ENCODE measurements at regions not wholly inside any gene's neighbourhood (a gene's known extent, or its start where the extent isn't known, plus 50 kb on each side); places are given as distances from the start of the nearest gene placed in this dataset.
"Not testable (repeated sequence)": the region's sequence is repeated elsewhere in the genome, so short reads cannot be mapped to it uniquely, and the experiment has no call there.

DNA sequence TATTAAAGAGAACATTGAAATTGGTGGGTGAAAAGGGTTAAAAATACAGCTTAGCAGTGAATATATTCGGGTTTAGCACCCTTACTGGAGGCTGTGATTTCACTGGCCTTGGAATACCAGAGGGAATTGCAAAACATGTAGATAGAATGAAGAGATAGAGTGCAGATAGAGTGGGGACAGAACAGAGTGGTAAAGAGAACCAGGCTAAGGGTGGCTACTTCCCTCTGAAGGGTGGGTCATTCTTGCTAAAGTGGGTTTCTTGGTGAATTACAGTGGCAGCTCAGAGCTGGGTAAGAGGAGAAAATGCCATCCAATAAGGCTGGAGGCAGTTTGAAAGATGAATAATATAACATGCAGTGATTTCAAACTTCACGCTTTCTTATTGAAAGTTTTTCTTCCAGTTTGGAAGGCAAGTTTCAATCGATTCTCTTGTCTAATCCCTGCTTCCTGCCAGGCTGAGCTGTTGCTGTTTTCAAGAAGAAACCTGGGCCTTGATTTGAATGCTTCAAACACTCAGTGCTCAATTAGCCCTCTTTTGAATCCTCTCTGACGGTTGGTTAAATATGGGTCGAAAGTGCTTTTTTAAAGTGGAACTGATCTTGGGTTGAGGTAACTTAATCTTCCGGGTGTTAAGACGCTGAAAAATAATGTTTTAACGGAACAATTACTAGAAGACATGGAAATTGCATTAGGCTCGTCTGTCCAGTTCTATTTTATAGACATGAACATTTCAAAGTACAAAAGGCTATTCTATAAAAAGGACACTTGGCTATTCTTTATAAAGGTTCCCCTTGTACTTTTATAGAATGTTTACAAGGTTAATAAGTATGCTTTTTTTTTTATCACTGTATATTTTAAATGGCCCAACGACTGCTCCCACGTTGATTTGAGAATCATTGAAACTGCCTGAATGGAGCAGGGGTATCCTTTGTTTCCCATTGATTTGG is 203.3 kb downstream of the BCAS1 start:
- intact Hi-C loops (cut with DNase I; ENCODE audit: low total_unique reads), result loop anchor here (1.0 to 5.0 kb wide), 3 partner anchors 40 to 287 kb away; no protein-coding TSS in a partner anchor
- Histone ChIP-seq H3K27me3 (no peaks in the 10 kb centered on the region), H3K9me3 (no peaks in the 10 kb centered on the region), H3K36me3 (no peaks in the 10 kb centered on the region), H3K4me1 (peaks cover 5 to 19% of the 10 kb centered on the region in 2 donors), H3K4me3 (no peak overlapping the region), H3K27ac (peak overlapping the region; percentile 3 to 39 (median 22))
- in situ Hi-C loops (cut with MboI; ENCODE audit: low sequenced_read_pairs in 4 of 4), result no loop called here
- DNase-seq, result no peak
- no peak for TF ChIP-seq POLR2A (IDR thresholded peaks at IDR 0.05)
- TF ChIP-seq, protein P1, sequence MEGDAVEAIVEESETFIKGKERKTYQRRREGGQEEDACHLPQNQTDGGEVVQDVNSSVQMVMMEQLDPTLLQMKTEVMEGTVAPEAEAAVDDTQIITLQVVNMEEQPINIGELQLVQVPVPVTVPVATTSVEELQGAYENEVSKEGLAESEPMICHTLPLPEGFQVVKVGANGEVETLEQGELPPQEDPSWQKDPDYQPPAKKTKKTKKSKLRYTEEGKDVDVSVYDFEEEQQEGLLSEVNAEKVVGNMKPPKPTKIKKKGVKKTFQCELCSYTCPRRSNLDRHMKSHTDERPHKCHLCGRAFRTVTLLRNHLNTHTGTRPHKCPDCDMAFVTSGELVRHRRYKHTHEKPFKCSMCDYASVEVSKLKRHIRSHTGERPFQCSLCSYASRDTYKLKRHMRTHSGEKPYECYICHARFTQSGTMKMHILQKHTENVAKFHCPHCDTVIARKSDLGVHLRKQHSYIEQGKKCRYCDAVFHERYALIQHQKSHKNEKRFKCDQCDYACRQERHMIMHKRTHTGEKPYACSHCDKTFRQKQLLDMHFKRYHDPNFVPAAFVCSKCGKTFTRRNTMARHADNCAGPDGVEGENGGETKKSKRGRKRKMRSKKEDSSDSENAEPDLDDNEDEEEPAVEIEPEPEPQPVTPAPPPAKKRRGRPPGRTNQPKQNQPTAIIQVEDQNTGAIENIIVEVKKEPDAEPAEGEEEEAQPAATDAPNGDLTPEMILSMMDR (IDR thresholded peaks at IDR 0.05 in 4 of 5, conservative IDR thresholded peaks at IDR 0.05 in 1 of 5), result no peak
- no peak for ATAC-seq

DNA sequence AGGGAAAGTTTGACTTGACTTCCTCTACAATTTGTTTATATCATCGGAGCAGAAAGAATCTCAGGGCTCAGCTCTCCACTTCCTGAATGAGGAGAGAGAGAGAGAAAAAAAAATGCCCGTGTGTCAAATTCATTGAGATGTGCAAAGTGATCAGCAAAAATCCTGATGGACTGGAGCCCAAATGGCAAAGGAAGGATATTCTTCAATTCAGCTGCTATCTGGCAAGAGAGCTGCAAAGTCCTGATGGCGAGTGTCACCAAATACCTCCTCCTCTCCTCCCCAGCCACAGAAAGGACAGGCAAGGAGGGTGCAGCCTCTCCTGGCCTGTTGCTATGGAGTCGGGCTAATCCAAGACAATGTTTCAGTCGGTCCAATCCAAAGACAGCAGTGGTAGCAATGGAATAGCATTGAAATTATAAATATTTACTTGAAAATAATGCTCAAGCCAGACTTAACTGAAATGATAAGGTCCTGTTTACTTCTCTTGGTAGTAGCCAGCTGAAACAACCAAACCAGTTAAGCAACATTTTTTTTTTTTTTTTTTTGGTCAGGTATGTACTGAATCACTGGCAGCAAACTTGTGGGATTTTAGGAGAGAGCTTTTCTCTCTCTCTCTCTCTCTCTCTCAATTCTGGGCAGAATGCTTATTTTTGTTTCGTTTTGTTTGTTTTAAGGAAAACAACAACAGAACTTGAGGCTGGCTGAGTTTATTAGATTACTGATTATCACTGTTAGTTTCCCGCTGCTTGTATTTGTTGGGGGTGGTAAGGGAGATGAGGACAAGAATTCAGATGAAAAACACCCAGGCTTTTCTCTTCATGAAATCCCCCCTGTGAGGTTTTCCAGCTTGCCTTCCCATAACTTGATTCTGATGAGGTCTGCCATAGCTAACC is 204.2 kb downstream of the BCAS1 start:
- peak overlapping the region; percentile 17 to 48 (median 34) for H3K27ac ChIP-seq
- peak; percentile 45 to 60 for ATAC-seq
- H3K9me3 ChIP-seq, result no peaks in the 10 kb centered on the region
- H3K36me3 ChIP-seq, result no peaks in the 10 kb centered on the region
- peak overlapping the region in 1 of 4 donors; percentile 7 for H3K4me3 ChIP-seq
- H3K4me1 ChIP-seq, result peaks cover 5 to 16% of the 10 kb centered on the region in 2 donors
- intact Hi-C loops (cut with DNase I; ENCODE audit: low total_unique reads) (loop anchor here (1.0 to 5.0 kb wide), 3 partner anchors 39 to 286 kb away; no protein-coding TSS in a partner anchor), in situ Hi-C loops (cut with MboI; ENCODE audit: low sequenced_read_pairs in 4 of 4) (no loop called here)
- DNase-seq, result peak in 1 of 2 donors; percentile 17
- H3K27me3 ChIP-seq, result no peaks in the 10 kb centered on the region
- TF ChIP-seq, protein P1 (IDR thresholded peaks at IDR 0.05 in 4 of 5, conservative IDR thresholded peaks at IDR 0.05 in 1 of 5), result no peak

DNA sequence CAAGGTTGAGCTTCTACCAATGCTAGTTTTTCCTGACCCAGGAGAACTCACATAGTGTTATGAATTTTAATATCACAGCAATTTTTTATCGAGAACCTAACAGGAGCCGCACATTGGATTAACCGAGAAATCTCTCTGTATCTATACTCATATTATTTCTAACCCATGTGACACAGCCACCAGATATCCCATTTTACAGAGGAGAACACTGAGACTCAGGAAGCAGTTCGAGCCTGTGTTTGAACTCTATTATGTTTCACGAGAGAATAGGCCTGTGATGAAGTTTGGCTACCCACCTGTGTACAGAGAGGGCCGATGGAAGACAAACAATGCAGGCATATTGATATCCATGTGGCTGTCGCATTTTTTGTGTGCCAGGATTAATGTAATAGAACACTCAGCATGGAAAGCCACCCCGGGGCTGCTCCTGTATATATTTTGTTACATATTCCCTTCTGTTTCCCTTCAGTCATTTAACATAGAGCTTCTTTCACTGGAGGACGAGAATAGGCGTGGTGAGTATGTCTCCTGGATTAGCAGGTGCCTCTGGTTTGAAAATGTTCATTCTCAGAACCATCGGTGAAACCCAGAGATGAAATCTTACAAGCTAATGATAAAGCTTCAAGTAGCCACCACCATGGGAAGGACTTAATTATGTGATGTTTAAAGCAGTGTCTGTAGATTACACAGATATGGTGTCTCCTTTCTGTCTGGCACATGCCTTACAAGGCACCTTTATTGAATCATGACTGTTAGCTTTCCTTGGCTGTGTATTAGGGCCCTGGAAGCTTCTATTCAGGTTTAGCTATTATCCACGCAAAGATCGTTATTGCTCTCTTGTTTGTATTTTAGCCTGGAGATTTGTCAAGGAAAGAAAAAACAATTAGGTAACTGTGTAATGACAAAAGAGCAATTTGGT is 205.4 kb downstream of the BCAS1 start:
- DNase-seq; ATAC-seq; H3K9me3 ChIP-seq; H3K27me3 ChIP-seq; H3K36me3 ChIP-seq; H3K4me3 ChIP-seq; in situ Hi-C loops (cut with MboI; ENCODE audit: low sequenced_read_pairs in 4 of 4): not testable (repeated sequence)
- Histone ChIP-seq H3K27ac (peak overlapping the region; percentile 3 to 48 (median 22)), H3K4me1 (peaks cover 5 to 16% of the 10 kb centered on the region in 2 donors)
- intact Hi-C loops (cut with DNase I; ENCODE audit: low total_unique reads), result loop anchor here (5.0 kb wide), 2 partner anchors 38 to 128 kb away; no protein-coding TSS in a partner anchor

DNA sequence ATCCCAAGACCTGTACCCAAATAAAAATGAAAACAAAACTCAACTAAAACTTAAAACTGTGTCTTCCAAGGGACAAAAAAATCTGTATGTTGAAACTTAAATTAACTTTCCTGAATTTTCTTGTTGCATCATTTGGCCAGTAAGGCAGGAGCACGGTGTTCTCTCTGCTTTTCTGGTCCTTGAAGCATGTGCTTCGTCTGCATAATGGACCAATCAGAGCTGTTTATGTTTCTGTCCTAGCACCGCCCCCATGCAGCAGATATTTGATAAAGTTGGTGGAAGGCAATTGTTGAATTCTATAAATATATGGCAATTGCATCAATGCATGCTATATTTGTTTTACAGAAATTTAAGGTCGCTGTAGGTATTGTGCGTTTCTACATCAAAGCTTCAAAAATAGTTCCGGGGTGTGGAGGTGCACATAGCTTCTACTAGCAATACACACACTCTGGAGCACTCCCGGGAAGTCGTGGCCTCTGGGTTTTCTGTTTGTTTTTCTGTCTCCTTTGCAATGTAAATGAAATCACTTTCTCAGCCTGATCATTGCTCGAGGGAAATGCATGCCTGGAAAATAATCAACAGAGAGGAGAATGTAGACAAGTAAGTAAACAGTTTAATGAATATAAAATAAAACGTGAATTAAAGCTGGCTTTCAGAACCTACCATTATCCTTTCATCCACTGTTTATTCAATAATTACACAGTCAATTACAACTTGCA is 206.3 kb downstream of the BCAS1 start:
- H3K4me3 ChIP-seq; H3K9me3 ChIP-seq; in situ Hi-C loops (cut with MboI; ENCODE audit: low sequenced_read_pairs in 4 of 4); H3K27me3 ChIP-seq; ATAC-seq; H3K27ac ChIP-seq; H3K36me3 ChIP-seq; intact Hi-C loops (cut with DNase I; ENCODE audit: low total_unique reads); DNase-seq: not testable (repeated sequence)
- H3K4me1 ChIP-seq, result peaks cover 5 to 16% of the 10 kb centered on the region in 2 donors

DNA sequence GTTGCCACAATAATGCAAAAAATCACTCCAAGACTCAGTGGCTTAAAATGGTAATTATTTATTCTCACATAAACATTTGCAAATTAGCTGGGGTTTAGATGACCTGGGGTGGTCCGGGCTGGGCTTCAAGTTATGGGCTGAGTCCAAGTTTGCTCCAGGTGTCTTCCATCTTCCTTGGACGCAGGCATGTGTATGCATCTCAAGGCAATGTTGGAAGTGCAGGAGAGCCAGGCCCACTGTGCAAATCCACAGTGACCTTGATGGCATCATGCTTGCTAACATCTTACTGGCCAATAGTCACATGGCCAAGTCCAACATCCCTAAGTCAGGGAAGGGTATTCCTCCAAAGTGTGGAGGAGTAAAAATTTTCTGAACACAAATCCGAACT is 206.9 kb downstream of the BCAS1 start:
- peaks cover 5 to 16% of the 10 kb centered on the region in 2 donors for H3K4me1 ChIP-seq
- ATAC-seq; in situ Hi-C loops (cut with MboI; ENCODE audit: low sequenced_read_pairs in 4 of 4); H3K27ac ChIP-seq; H3K4me3 ChIP-seq; intact Hi-C loops (cut with DNase I; ENCODE audit: low total_unique reads); H3K9me3 ChIP-seq; H3K27me3 ChIP-seq; DNase-seq; H3K36me3 ChIP-seq: not testable (repeated sequence)

DNA sequence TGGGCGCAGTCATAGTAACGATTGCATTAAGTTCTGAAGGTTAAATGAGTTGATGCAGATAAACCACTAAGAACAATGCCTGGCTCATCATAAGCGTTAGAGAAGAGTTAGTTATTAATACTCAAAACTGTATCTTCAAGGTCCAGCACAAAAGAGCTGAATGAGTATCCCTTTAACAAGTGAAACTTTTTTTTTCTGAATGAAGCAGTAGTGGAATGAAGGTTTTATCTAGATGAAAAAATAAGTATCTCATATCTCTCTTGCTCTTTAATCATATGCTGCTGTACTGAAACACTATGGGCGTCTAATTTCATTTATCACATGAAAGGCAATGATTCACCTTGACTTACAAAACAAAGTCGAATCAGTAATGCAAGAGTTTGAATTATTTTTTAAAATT is 207.4 kb downstream of the BCAS1 start:
- H3K4me3 ChIP-seq; H3K27ac ChIP-seq; ATAC-seq; DNase-seq; in situ Hi-C loops (cut with MboI; ENCODE audit: low sequenced_read_pairs in 4 of 4); H3K36me3 ChIP-seq; intact Hi-C loops (cut with DNase I; ENCODE audit: low total_unique reads); H3K27me3 ChIP-seq; H3K9me3 ChIP-seq: not testable (repeated sequence)
- H3K4me1 ChIP-seq, result peaks cover 5 to 16% of the 10 kb centered on the region in 2 donors

DNA sequence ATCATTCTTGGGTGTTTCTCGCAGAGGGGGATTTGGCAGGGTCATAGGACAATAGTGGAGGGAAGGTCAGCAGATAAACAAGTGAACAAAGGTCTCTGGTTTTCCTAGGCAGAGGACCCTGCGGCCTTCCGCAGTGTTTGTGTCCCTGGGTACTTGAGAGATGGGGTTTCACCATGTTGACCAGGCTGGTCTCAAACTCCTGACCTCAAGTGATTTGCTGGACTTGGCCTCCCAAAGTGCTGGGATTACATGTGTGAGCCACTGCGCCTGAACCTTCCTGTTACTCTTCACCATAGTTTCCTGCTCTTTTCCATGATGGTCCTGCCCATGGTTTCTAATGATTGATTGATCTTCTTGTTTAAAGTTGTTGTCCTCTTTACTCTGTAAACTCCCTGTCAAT is 207.9 kb downstream of the BCAS1 start:
- peaks cover 5 to 14% of the 10 kb centered on the region in 2 donors for H3K4me1 ChIP-seq
- intact Hi-C loops (cut with DNase I; ENCODE audit: low total_unique reads); H3K4me3 ChIP-seq; H3K9me3 ChIP-seq; in situ Hi-C loops (cut with MboI; ENCODE audit: low sequenced_read_pairs in 4 of 4); H3K36me3 ChIP-seq; DNase-seq; H3K27ac ChIP-seq; ATAC-seq; H3K27me3 ChIP-seq: not testable (repeated sequence)

DNA sequence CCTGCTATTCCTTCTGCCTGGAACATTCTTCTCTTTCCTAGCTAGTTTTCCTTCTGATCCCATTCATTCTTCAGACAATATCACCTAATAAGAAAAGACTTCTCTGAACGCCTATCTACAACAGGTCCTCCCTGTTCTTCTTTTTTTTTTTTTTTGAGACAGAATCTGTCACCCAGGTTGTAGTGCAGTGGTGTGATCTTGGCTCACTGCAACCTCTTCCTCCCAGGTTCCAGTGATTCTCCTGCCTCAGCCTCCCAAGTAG is 208.3 kb downstream of the BCAS1 start:
- H3K4me3 ChIP-seq; H3K27ac ChIP-seq; intact Hi-C loops (cut with DNase I; ENCODE audit: low total_unique reads); H3K4me1 ChIP-seq; in situ Hi-C loops (cut with MboI; ENCODE audit: low sequenced_read_pairs in 4 of 4); ATAC-seq; H3K27me3 ChIP-seq; H3K36me3 ChIP-seq; DNase-seq; H3K9me3 ChIP-seq: not testable (repeated sequence)

All from gastrocnemius medialis (tissue), 4 donors.